ENCODE measurements at regions not wholly inside any gene's neighbourhood (a gene's known extent, or its start where the extent isn't known, plus 50 kb on each side); places are given as distances from the start of the nearest gene placed in this dataset.

GRCh38 chr7:80017101-80017698, 117.4 kb upstream of the GNAI1 start:
- no peak for TF ChIP-seq POLR2A (IDR thresholded peaks at IDR 0.05; ENCODE audit: low read length)
- TF ChIP-seq GATA1 (IDR thresholded peaks at IDR 0.05; ENCODE audit: low read depth, low read length), result no peak
